Limb (tissue), 2 donors: ENCODE measurements at regions not wholly inside any gene's neighbourhood (a gene's known extent, or its start where the extent isn't known, plus 50 kb on each side); places are given as distances from the start of the nearest gene placed in this dataset.

Experiments
- DNase-seq, 2 donors: peaks; one replicate each; pipeline ENCODE4 v3.0.0-alpha.2; 2016; ENCODE audit errors: extremely low spot score in 2 of 2

GRCh38 chr3:923161-923910 lies 169.5 kb upstream of the CNTN6 start:
- no peak for DNase-seq

GRCh38 chr3:930866-931265 lies 162.0 kb upstream of the CNTN6 start:
- DNase-seq, result no peak

GRCh38 chr3:933326-933725 lies 159.5 kb upstream of the CNTN6 start:
- no peak for DNase-seq

- no peak for DNase-seq
Measured at GRCh38 chr3:944786-945185, 148.0 kb upstream of the CNTN6 start.

GRCh38 chr3:945738-946137 lies 147.1 kb upstream of the CNTN6 start:
- no peak for DNase-seq

GRCh38 chr3:952906-953305 lies 139.9 kb upstream of the CNTN6 start:
- no peak for DNase-seq

- no peak for DNase-seq
Measured at GRCh38 chr3:963255-963654, 129.6 kb upstream of the CNTN6 start.

- DNase-seq, result no peak
Measured at GRCh38 chr3:963755-964154, 129.1 kb upstream of the CNTN6 start.

GRCh38 chr3:965826-966225 lies 127.0 kb upstream of the CNTN6 start:
- DNase-seq, result no peak

- no peak for DNase-seq
Measured at GRCh38 chr3:966341-966740, 126.5 kb upstream of the CNTN6 start.

- no peak for DNase-seq
Measured at GRCh38 chr3:973340-973739, 119.5 kb upstream of the CNTN6 start.

- no peak for DNase-seq
Measured at GRCh38 chr3:976006-976405, 116.8 kb upstream of the CNTN6 start.

- no peak for DNase-seq
Measured at GRCh38 chr3:981156-981555, 111.7 kb upstream of the CNTN6 start.

- DNase-seq, result no peak
Measured at GRCh38 chr3:988785-989184, 104.0 kb upstream of the CNTN6 start.

- no peak for DNase-seq
Measured at GRCh38 chr3:992871-993270, 100.0 kb upstream of the CNTN6 start.

- DNase-seq, result no peak
Measured at GRCh38 chr3:1002010-1002409, 90.8 kb upstream of the CNTN6 start.

GRCh38 chr3:1007866-1008265 lies 85.0 kb upstream of the CNTN6 start:
- DNase-seq, result peak in 1 of 2 donors; percentile 44

GRCh38 chr3:1010228-1010627 lies 82.6 kb upstream of the CNTN6 start:
- no peak for DNase-seq

GRCh38 chr3:1015826-1016225 lies 77.0 kb upstream of the CNTN6 start:
- no peak for DNase-seq

- no peak for DNase-seq
Measured at GRCh38 chr3:1017870-1018269, 75.0 kb upstream of the CNTN6 start.

- DNase-seq, result no peak
Measured at GRCh38 chr3:1019157-1019556, 73.7 kb upstream of the CNTN6 start.

- DNase-seq, result no peak
Measured at GRCh38 chr3:1026395-1026794, 66.4 kb upstream of the CNTN6 start.

- DNase-seq, result no peak
Measured at GRCh38 chr3:1036207-1036826, 56.5 kb upstream of the CNTN6 start.
